ENCODE measurements at regions not wholly inside any gene's neighbourhood (a gene's known extent, or its start where the extent isn't known, plus 50 kb on each side); places are given as distances from the start of the nearest gene placed in this dataset.

DNA sequence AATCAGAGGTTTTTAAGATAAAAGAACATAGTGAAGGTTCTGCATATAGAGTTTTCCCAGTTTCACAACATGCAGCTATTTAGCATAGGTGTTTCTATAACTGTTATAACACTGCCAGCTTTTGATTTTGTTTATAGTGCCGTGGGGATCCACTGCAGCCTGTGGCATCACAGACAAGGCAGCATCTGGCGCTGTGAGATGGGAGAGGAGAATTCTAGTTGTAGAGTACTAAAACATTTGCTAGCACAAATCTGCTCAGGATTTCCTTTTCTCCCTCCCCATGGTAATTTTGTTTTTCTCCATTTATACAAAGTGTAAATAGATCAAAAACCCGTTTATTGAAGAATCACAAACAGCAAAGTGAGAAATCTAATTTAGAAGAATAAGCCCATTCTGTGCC lies 482.8 kb upstream of the NCAM2 start:
- Histone ChIP-seq H3K9me3 (replicated peaks; ENCODE audit: low read length) (no peaks in the 10 kb centered on the region), H3K27me3 (ENCODE audit: control insufficient read depth, insufficient read depth, low read length) (no peaks in the 10 kb centered on the region), H3K4me1 (ENCODE audit: control insufficient read depth, insufficient read depth, low read length) (no peaks in the 10 kb centered on the region), H3K4me2 (ENCODE audit: low read length) (no peak overlapping the region), H3K9ac (ENCODE audit: low read depth, low read length) (no peak overlapping the region), H3K36me3 (ENCODE audit: insufficient read depth, low read length) (no peaks in the 10 kb centered on the region), H3K4me3 (ENCODE audit: low read length) (no peak overlapping the region)

DNA sequence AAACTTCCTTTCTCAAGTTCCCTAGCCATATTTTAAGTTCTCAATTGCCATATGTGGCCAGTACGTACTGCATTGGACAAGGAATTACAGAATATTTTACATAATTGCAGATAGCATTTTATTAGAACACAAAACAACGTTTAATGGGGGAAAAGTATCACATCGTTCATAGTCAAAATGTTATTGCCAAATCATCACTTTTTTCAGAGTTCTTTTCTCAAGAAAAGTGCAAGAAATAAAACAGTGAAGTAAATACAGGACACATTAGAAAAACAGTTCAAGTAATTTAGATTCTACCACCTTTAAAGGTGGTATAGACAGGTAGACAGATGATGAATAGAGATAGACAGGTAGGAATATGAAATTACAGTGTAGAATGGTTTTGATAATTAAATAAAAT lies 479.1 kb upstream of the NCAM2 start:
- peaks cover 6% of the 10 kb centered on the region for H3K9me3 ChIP-seq (replicated peaks; ENCODE audit: low read length)

DNA sequence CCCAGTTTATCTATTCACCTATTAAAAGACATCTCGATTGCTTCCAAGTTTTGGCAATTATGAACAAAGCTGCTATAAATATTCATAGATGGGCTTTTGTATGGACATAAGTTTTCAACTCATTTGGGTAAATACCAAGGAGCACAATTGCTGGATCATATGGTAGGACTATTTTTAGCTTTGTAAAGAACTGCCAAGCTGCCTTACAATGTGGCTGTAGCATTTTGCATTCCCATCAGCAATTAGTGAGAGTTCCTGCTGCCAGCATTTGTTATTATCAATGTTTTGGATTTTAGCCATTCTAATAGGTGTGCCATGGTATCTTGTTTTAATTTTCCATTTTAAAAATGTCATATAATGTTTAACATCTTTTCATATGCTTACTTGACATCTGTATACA lies 475.6 kb upstream of the NCAM2 start:
- no peak overlapping the region for H3K4me3 ChIP-seq (ENCODE audit: low read length)
- H3K9me3 ChIP-seq (replicated peaks; ENCODE audit: low read length) = peaks cover 6% of the 10 kb centered on the region
- no peak overlapping the region for H3K4me2 ChIP-seq (ENCODE audit: low read length)
- no peaks in the 10 kb centered on the region for H3K27me3 ChIP-seq (ENCODE audit: control insufficient read depth, insufficient read depth, low read length)
- no peaks in the 10 kb centered on the region for H3K4me1 ChIP-seq (ENCODE audit: control insufficient read depth, insufficient read depth, low read length)
- no peak overlapping the region for H3K9ac ChIP-seq (ENCODE audit: low read depth, low read length)
- no peaks in the 10 kb centered on the region for H3K36me3 ChIP-seq (ENCODE audit: insufficient read depth, low read length)

More for the DNA sequence above, 479.1 kb upstream of the NCAM2 start:
- H3K4me3 ChIP-seq (ENCODE audit: low read length) = no peak overlapping the region
- no peaks in the 10 kb centered on the region for H3K4me1 ChIP-seq (ENCODE audit: control insufficient read depth, insufficient read depth, low read length)
- H3K27me3 ChIP-seq (ENCODE audit: control insufficient read depth, insufficient read depth, low read length) = no peaks in the 10 kb centered on the region
- no peaks in the 10 kb centered on the region for H3K36me3 ChIP-seq (ENCODE audit: insufficient read depth, low read length)
- H3K4me2 ChIP-seq (ENCODE audit: low read length) = no peak overlapping the region
- no peak overlapping the region for H3K9ac ChIP-seq (ENCODE audit: low read depth, low read length)

DNA sequence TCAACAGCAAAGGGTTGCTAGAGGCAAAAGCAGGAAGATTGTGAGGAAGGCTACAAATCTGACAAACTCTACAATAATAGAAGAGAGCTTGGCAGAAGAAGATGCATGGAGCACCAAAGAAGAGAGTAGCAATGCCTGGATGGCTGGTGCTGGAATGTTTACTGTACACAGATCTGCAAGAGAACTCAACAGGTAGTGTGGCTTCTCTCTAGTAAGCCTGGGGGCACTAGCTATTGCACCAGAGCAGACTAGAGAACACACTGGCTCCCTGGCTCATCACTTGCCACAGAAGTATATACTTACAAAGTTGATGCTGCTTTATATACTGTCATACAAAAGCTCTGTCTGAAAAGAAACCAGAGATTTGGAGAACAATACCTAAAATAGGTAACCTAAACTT lies 475.0 kb upstream of the NCAM2 start:
- Histone ChIP-seq H3K36me3 (ENCODE audit: insufficient read depth, low read length) (no peaks in the 10 kb centered on the region), H3K4me3 (ENCODE audit: low read length) (no peak overlapping the region), H3K4me1 (ENCODE audit: control insufficient read depth, insufficient read depth, low read length) (no peaks in the 10 kb centered on the region), H3K9me3 (replicated peaks; ENCODE audit: low read length) (peaks cover 6% of the 10 kb centered on the region), H3K9ac (ENCODE audit: low read depth, low read length) (no peak overlapping the region), H3K27me3 (ENCODE audit: control insufficient read depth, insufficient read depth, low read length) (no peaks in the 10 kb centered on the region), H3K4me2 (ENCODE audit: low read length) (no peak overlapping the region)

DNA sequence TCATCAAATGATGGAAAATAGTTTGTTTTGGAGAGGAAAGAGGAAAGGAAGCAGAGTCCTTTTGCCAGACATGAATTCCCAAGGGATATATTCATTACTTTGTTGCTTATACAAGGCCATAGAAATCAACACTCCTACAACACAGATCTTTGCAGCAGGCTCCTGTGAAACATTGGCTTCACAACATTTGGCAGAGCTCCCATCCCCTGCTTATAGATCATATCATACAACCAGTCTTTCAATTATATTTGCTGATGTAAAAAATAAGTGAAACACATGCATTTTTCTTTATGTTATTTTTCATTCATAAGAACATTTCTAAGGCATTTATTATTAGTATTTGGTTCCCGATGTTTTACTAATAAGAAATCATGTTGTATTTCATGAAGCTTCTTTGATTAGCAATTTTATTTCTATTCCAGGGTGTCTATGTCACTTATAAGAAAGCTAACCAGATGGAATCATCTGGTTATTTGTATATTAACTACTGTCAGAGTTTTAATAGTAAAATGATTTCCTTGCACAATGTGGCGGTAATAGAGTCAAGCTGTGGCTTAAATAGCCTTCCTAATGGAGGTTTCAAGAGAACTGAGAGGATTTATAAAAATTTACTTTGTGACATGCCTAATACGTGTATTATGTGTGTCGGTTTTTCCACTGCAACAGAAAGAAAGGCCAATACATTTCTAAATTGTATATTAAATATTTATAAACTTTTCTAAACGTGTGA lies 470.3 kb upstream of the NCAM2 start:
- no peak overlapping the region for H3K9ac ChIP-seq (ENCODE audit: low read depth, low read length)
- no peak overlapping the region for H3K4me2 ChIP-seq (ENCODE audit: low read length)
- no peaks in the 10 kb centered on the region for H3K27me3 ChIP-seq (ENCODE audit: control insufficient read depth, insufficient read depth, low read length)
- H3K4me3 ChIP-seq (ENCODE audit: low read length) = no peak overlapping the region
- H3K4me1 ChIP-seq (ENCODE audit: control insufficient read depth, insufficient read depth, low read length) = no peaks in the 10 kb centered on the region
- no peaks in the 10 kb centered on the region for H3K36me3 ChIP-seq (ENCODE audit: insufficient read depth, low read length)
- no peaks in the 10 kb centered on the region for H3K9me3 ChIP-seq (replicated peaks; ENCODE audit: low read length)

DNA sequence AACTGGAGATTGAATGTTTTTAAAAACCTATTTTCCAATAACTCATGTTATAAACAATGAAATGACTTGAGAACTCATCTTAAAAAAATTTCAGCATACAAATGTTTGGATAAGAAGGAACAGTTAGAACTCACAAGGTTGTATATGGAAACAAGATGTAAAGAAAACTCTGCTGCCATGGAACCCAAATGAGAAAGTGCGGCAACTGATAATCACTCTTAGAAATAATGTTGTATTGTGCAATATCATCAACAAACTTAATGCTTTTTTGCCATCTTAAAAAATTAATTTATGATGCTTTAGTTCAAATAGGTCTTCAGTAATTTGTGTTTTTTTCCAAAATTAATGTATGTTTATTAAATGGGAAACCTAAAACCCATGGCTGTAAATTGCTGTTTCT lies 461.1 kb upstream of the NCAM2 start:
- no peaks in the 10 kb centered on the region for H3K4me1 ChIP-seq (ENCODE audit: control insufficient read depth, insufficient read depth, low read length)
- H3K27me3 ChIP-seq (ENCODE audit: control insufficient read depth, insufficient read depth, low read length) = no peaks in the 10 kb centered on the region
- H3K9me3 ChIP-seq (replicated peaks; ENCODE audit: low read length) = no peaks in the 10 kb centered on the region
- H3K4me2 ChIP-seq (ENCODE audit: low read length) = no peak overlapping the region
- H3K9ac ChIP-seq (ENCODE audit: low read depth, low read length) = no peak overlapping the region
- H3K36me3 ChIP-seq (ENCODE audit: insufficient read depth, low read length) = no peaks in the 10 kb centered on the region
- H3K4me3 ChIP-seq (ENCODE audit: low read length) = no peak overlapping the region

DNA sequence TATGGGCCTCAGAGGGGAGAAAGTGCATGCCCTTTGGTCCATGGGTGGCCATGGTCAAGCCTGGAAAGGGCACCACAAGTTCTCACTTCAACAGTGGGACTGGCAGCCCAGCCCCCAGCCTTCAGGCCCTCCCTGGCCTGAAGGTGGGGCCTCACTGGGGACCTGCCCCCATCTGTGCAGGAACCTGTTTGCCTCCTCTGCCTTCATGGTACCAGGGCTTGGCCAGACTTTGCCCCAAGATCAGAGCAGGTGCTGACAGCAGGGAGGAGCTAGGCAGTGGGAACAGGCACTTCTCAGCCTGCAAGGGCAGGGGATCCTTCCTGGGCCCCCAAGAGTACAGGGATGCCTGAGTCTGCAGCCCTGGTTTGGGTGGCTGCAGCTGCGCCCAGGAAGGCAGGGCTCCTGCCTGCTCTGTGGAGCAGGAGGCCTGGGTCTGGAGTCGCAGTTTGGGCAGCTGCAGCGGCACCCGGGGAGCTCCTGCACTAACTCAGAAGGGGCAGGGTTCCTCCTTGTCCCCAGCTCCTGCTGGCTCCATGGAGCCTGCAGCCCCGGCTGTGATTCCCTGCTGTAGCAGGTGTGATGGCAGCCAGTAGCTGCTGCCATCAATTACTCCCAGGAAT lies 460.1 kb upstream of the NCAM2 start:
- Histone ChIP-seq H3K36me3 (ENCODE audit: insufficient read depth, low read length) (no peaks in the 10 kb centered on the region), H3K4me3 (ENCODE audit: low read length) (no peak overlapping the region), H3K27me3 (ENCODE audit: control insufficient read depth, insufficient read depth, low read length) (no peaks in the 10 kb centered on the region), H3K9ac (ENCODE audit: low read depth, low read length) (no peak overlapping the region), H3K9me3 (replicated peaks; ENCODE audit: low read length) (no peaks in the 10 kb centered on the region), H3K4me1 (ENCODE audit: control insufficient read depth, insufficient read depth, low read length) (no peaks in the 10 kb centered on the region), H3K4me2 (ENCODE audit: low read length) (no peak overlapping the region)

DNA sequence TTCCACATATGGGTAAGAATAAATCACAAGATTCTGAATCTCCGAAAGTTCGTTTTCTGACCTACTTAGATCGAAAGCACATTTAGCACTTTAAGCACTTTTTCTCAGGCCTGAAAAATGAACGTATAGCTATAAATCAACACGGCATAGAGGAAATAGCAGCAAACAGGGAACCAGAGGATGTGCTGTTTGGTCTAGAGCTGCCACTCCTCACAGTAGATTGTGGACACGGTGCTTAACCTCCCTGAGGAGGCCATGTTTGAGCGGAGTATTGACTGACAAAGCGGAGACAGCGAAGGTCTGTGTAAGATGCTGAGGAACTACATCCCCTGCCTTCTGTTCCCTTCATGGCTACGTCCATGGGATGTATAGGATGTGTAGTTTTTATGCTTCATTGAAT lies 452.8 kb upstream of the NCAM2 start:
- Histone ChIP-seq H3K9me3 (replicated peaks; ENCODE audit: low read length) (no peaks in the 10 kb centered on the region), H3K4me2 (ENCODE audit: low read length) (no peak overlapping the region), H3K27me3 (ENCODE audit: control insufficient read depth, insufficient read depth, low read length) (no peaks in the 10 kb centered on the region), H3K4me1 (ENCODE audit: control insufficient read depth, insufficient read depth, low read length) (no peaks in the 10 kb centered on the region), H3K4me3 (ENCODE audit: low read length) (no peak overlapping the region), H3K9ac (ENCODE audit: low read depth, low read length) (no peak overlapping the region), H3K36me3 (ENCODE audit: insufficient read depth, low read length) (no peaks in the 10 kb centered on the region)

DNA sequence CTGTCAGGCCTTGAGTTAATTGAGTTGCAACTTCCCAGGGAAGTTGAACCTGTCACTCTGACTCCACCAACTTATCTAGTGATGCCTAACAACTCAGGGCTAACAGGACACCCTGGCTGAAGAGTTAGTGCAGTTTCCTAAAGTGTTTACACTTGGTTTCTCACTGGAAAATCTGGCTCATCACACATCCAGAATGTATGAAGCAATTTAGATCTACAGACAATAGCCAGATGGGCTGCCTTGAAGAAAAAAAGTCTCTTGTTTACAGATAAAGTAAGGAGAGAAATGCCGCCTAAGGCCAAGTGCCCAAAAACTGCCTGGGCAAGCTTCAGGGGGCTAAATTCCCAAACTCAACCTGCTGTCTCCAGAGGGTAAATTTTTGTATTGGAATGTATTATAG lies 446.3 kb upstream of the NCAM2 start:
- Histone ChIP-seq H3K4me2 (ENCODE audit: low read length) (no peak overlapping the region), H3K36me3 (ENCODE audit: insufficient read depth, low read length) (no peaks in the 10 kb centered on the region), H3K4me3 (ENCODE audit: low read length) (no peak overlapping the region), H3K27me3 (ENCODE audit: control insufficient read depth, insufficient read depth, low read length) (no peaks in the 10 kb centered on the region), H3K9ac (ENCODE audit: low read depth, low read length) (no peak overlapping the region), H3K9me3 (replicated peaks; ENCODE audit: low read length) (no peaks in the 10 kb centered on the region), H3K4me1 (ENCODE audit: control insufficient read depth, insufficient read depth, low read length) (no peaks in the 10 kb centered on the region)

DNA sequence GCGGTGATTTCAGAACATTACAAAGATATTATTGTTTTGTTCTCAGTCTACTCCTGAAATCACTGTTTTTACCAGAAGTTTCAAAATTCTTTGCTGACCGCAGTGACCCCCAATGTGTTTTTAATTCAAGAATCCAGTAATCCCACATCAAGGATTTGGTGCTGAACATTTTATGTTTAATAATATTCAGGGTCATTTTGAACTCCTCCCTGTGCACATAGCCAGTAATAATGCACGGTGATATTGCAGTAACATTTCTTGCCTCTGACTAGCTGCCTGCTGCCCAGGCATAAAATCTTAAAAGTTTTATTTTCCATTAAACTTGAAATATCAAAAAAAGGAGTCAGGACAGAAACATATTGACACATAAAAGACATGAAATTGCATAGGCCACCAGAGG lies 443.4 kb upstream of the NCAM2 start:
- H3K9ac ChIP-seq (ENCODE audit: low read depth, low read length) = no peak overlapping the region
- H3K9me3 ChIP-seq (replicated peaks; ENCODE audit: low read length) = no peaks in the 10 kb centered on the region
- H3K36me3 ChIP-seq (ENCODE audit: insufficient read depth, low read length) = no peaks in the 10 kb centered on the region
- no peaks in the 10 kb centered on the region for H3K4me1 ChIP-seq (ENCODE audit: control insufficient read depth, insufficient read depth, low read length)
- no peaks in the 10 kb centered on the region for H3K27me3 ChIP-seq (ENCODE audit: control insufficient read depth, insufficient read depth, low read length)
- no peak overlapping the region for H3K4me3 ChIP-seq (ENCODE audit: low read length)
- H3K4me2 ChIP-seq (ENCODE audit: low read length) = no peak overlapping the region

DNA sequence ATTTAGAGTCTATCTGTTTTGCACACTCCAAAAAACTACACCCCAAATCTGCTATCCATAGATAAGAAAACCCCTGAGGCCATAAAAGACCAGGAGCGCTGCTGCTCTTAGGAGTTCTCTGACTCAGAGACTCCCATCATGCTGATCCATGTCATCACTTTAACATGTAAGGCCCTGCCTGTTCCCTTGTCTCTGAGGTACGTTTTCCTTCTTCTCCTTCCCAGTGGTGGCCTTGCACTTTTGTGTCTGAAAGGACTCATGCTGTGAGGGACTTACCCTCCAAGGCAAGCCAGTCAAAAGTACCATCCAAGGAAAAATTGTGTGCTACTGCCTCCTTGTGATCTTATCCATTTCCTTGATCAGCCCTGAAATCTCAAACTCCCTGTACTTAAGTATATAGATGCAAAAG lies 427.4 kb upstream of the NCAM2 start:
- H3K27me3 ChIP-seq (ENCODE audit: control insufficient read depth, insufficient read depth, low read length) = no peaks in the 10 kb centered on the region
- no peak overlapping the region for H3K9ac ChIP-seq (ENCODE audit: low read depth, low read length)
- no peaks in the 10 kb centered on the region for H3K9me3 ChIP-seq (replicated peaks; ENCODE audit: low read length)
- H3K4me2 ChIP-seq (ENCODE audit: low read length) = no peak overlapping the region
- H3K36me3 ChIP-seq (ENCODE audit: insufficient read depth, low read length) = no peaks in the 10 kb centered on the region
- H3K4me3 ChIP-seq (ENCODE audit: low read length) = no peak overlapping the region
- H3K4me1 ChIP-seq (ENCODE audit: control insufficient read depth, insufficient read depth, low read length) = no peaks in the 10 kb centered on the region

DNA sequence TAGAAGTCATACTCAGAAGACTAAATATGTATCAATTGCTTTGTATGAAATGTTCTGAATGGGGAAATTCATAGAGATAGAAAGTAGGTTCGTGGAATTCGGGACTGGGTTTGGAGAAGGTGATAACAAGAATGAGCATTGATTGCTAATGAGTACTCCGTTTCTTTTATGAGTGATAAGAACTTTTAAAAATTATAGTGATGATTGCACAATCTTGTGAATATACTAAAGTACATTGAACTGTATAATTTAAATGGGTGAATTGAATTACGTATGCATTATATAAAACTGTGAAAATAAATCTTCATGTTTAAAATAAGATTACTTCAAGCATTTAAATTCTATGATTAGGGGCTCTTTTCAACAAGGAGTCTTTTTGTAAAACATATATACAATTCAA lies 425.6 kb upstream of the NCAM2 start:
- Histone ChIP-seq H3K9me3 (replicated peaks; ENCODE audit: low read length) (no peaks in the 10 kb centered on the region), H3K4me1 (ENCODE audit: control insufficient read depth, insufficient read depth, low read length) (no peaks in the 10 kb centered on the region), H3K4me2 (ENCODE audit: low read length) (no peak overlapping the region), H3K36me3 (ENCODE audit: insufficient read depth, low read length) (no peaks in the 10 kb centered on the region), H3K9ac (ENCODE audit: low read depth, low read length) (no peak overlapping the region), H3K27me3 (ENCODE audit: control insufficient read depth, insufficient read depth, low read length) (no peaks in the 10 kb centered on the region), H3K4me3 (ENCODE audit: low read length) (no peak overlapping the region)

Measured in skeletal muscle satellite cell (primary cell).